ENCODE measurements at regions not wholly inside any gene's neighbourhood (a gene's known extent, or its start where the extent isn't known, plus 50 kb on each side); places are given as distances from the start of the nearest gene placed in this dataset.

DNA sequence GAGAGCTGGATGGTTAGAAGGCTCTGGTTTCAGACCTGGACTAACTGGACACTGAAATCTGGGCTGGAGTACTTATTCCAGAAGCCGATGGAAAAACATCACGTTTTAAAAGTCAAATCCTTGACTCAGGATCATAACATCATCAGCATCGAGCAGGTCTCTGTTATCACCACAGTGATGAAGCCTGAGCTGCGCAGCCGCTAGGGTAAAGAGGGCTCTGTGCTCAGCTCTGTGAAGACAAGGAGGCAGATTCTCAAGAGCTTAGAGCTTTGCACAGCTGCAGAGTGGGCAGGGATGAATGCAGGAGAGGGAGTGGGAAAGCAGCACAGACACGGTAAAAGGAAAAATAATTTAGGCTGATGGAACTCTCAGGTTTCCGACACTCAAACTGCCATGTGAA, 208.8 kb upstream of the TAS2R1 start:
- no peak overlapping the region for H3K14ac ChIP-seq (ENCODE audit: insufficient read depth, low read length)
- no peak overlapping the region for H4K8ac ChIP-seq (replicated peaks; ENCODE audit: insufficient read length, low read depth, low read length)
- H3K56ac ChIP-seq (ENCODE audit: insufficient read length, low read depth, low read length), result no peak overlapping the region
- H2AFZ ChIP-seq (ENCODE audit: low read length), result no peak overlapping the region
- no peak overlapping the region for H2BK15ac ChIP-seq (ENCODE audit: low read depth, low read length)
- no peak overlapping the region for H3K9ac ChIP-seq (ENCODE audit: extremely low read depth, insufficient read length, low read length)
- H3K9me3 ChIP-seq (ENCODE audit: control insufficient read depth, low read depth, low read length), result peaks cover 4% of the 10 kb centered on the region
- no peak overlapping the region for H3K18ac ChIP-seq (ENCODE audit: insufficient read length, low read depth, low read length)
- WGBS (ENCODE audit: extremely low coverage, insufficient read length, low lambda C conversion rate), result no CpG with 5 or more reads among the region's 7 CpGs
- no peaks in the 10 kb centered on the region for H4K20me1 ChIP-seq (ENCODE audit: control insufficient read depth, insufficient read depth, insufficient read length)
- H2BK20ac ChIP-seq (ENCODE audit: low read depth, low read length, poor library complexity, severe bottlenecking), result no peak overlapping the region
- H4K91ac ChIP-seq (ENCODE audit: insufficient read length, low read depth, low read length), result no peak overlapping the region
- no peak overlapping the region for H2BK5ac ChIP-seq (ENCODE audit: insufficient read length, low read length)
- Mint-ChIP-seq H3K27ac (no peak overlapping the region; a peak in 1 of 7 replicates), H3K9me3 (peaks cover 6 to 8% of the 10 kb centered on the region in 2 experiments), H3K27me3 (ENCODE audit: low read depth) (no peaks in the 10 kb centered on the region; the same call in 1 of the 2 replicates), H3K4me3 (no peak overlapping the region), H3K4me1 (peaks cover 24 to 28% of the 10 kb centered on the region in 2 experiments), H3K36me3 (ENCODE audit: insufficient read depth in 1 of 3, low read depth in 3 of 3) (peaks cover 0 to 1% (median 0%) of the 10 kb centered on the region in 3 experiments; a peak in 1 of 7 replicates)
- H3K79me1 ChIP-seq (ENCODE audit: insufficient read depth, low read depth, low read length, poor library complexity, severe bottlenecking), result no peaks in the 10 kb centered on the region
- H3K4me2 ChIP-seq (ENCODE audit: insufficient read depth, insufficient read length, low read length), result no peak overlapping the region
- H3K23ac ChIP-seq (ENCODE audit: insufficient read length, low read depth, low read length), result no peak overlapping the region
- TF ChIP-seq, protein P1, sequence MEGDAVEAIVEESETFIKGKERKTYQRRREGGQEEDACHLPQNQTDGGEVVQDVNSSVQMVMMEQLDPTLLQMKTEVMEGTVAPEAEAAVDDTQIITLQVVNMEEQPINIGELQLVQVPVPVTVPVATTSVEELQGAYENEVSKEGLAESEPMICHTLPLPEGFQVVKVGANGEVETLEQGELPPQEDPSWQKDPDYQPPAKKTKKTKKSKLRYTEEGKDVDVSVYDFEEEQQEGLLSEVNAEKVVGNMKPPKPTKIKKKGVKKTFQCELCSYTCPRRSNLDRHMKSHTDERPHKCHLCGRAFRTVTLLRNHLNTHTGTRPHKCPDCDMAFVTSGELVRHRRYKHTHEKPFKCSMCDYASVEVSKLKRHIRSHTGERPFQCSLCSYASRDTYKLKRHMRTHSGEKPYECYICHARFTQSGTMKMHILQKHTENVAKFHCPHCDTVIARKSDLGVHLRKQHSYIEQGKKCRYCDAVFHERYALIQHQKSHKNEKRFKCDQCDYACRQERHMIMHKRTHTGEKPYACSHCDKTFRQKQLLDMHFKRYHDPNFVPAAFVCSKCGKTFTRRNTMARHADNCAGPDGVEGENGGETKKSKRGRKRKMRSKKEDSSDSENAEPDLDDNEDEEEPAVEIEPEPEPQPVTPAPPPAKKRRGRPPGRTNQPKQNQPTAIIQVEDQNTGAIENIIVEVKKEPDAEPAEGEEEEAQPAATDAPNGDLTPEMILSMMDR (conservative IDR thresholded peaks at IDR 0.05), result no peak
- no peak overlapping the region for H3T11ph ChIP-seq (ENCODE audit: low read length)
- no peak overlapping the region for H2AK5ac ChIP-seq (ENCODE audit: insufficient read length, low read length)
- no peak for DNase-seq
- H3K27me3 ChIP-seq (ENCODE audit: insufficient read depth, low read length), result no peaks in the 10 kb centered on the region
- no peaks in the 10 kb centered on the region for H3K23me2 ChIP-seq (ENCODE audit: insufficient read length, low read depth, low read length, poor library complexity, severe bottlenecking)
- no peak overlapping the region for H2BK120ac ChIP-seq (ENCODE audit: low read depth, low read length, poor library complexity, severe bottlenecking)
- H3K4me1 ChIP-seq (ENCODE audit: insufficient read depth, low read length), result peaks cover 2% of the 10 kb centered on the region; the same call in 1 of the 2 replicates
- H3K4ac ChIP-seq (ENCODE audit: low read depth, low read length), result no peak overlapping the region
- no peaks in the 10 kb centered on the region for H3K79me2 ChIP-seq (ENCODE audit: insufficient read depth, low read length)
- no peak overlapping the region for H2BK12ac ChIP-seq (ENCODE audit: insufficient read length, low read depth, low read length)
- no peak overlapping the region for H4K5ac ChIP-seq (ENCODE audit: insufficient read length, low read depth, low read length)
- no peak overlapping the region for H3K27ac ChIP-seq (ENCODE audit: insufficient read length, low read depth, low read length)
